Hepatic stellate cell (primary cell): ENCODE measurements at regions not wholly inside any gene's neighbourhood (a gene's known extent, or its start where the extent isn't known, plus 50 kb on each side); places are given as distances from the start of the nearest gene placed in this dataset.
"Not testable (repeated sequence)": the region's sequence is repeated elsewhere in the genome, so short reads cannot be mapped to it uniquely, and the experiment has no call there.

ENCODE experiments used
- DNase-seq: peaks from one replicate; pipeline ENCODE4 v3.0.0; 2011; ENCODE audit warnings: low spot score

GRCh38 chr2:90076311-90076710 is 1384.8 kb downstream of the RPIA start:
- no peak for DNase-seq

- no peak for DNase-seq
Measured at GRCh38 chr2:90077948-90078347, 1386.5 kb downstream of the RPIA start.

GRCh38 chr2:90079374-90079773 is 1387.9 kb downstream of the RPIA start:
- DNase-seq: no peak

GRCh38 chr2:90087792-90088191 is 1396.3 kb downstream of the RPIA start:
- not testable (repeated sequence) for DNase-seq

GRCh38 chr2:90093571-90094270 is 1402.2 kb downstream of the RPIA start:
- DNase-seq: not testable (repeated sequence)

GRCh38 chr2:90097617-90098016 is 1406.1 kb downstream of the RPIA start:
- not testable (repeated sequence) for DNase-seq

- not testable (repeated sequence) for DNase-seq
Measured at GRCh38 chr2:90105142-90105541, 1413.7 kb downstream of the RPIA start.

- not testable (repeated sequence) for DNase-seq
Measured at GRCh38 chr2:90123409-90123808, 1431.9 kb downstream of the RPIA start.

- DNase-seq: not testable (repeated sequence)
Measured at GRCh38 chr2:90139046-90139445, 1447.6 kb downstream of the RPIA start.

- DNase-seq: not testable (repeated sequence)
Measured at GRCh38 chr2:90141558-90141957, 1450.1 kb downstream of the RPIA start.

- DNase-seq: not testable (repeated sequence)
Measured at GRCh38 chr2:90151805-90152204, 1460.3 kb downstream of the RPIA start.

GRCh38 chr2:90170978-90171377 is 1479.5 kb downstream of the RPIA start:
- not testable (repeated sequence) for DNase-seq

- not testable (repeated sequence) for DNase-seq
Measured at GRCh38 chr2:90173081-90173480, 1481.6 kb downstream of the RPIA start.

- not testable (repeated sequence) for DNase-seq
Measured at GRCh38 chr2:90179591-90179990, 1488.1 kb downstream of the RPIA start.

- no peak for DNase-seq
Measured at GRCh38 chr2:90207454-90208058, 1516.1 kb downstream of the RPIA start.

GRCh38 chr2:90209009-90209408 is 1517.5 kb downstream of the RPIA start:
- DNase-seq: no peak

GRCh38 chr2:90209806-90210205 is 1518.3 kb downstream of the RPIA start:
- no peak for DNase-seq

GRCh38 chr2:90215880-90216279 is 1524.4 kb downstream of the RPIA start:
- not testable (repeated sequence) for DNase-seq

GRCh38 chr2:90216801-90217200 is 1525.3 kb downstream of the RPIA start:
- DNase-seq: not testable (repeated sequence)

- not testable (repeated sequence) for DNase-seq
Measured at GRCh38 chr2:90218534-90218933, 1527.1 kb downstream of the RPIA start.

- not testable (repeated sequence) for DNase-seq
Measured at GRCh38 chr2:90220623-90221299, 1529.3 kb downstream of the RPIA start.

GRCh38 chr2:90221300-90221651 is 1529.8 kb downstream of the RPIA start:
- no peak for DNase-seq

- not testable (repeated sequence) for DNase-seq
Measured at GRCh38 chr2:90224767-90225166, 1533.3 kb downstream of the RPIA start.
